Cardiac muscle cell (in vitro differentiated cells and primary cell): ENCODE measurements at regions not wholly inside any gene's neighbourhood (a gene's known extent, or its start where the extent isn't known, plus 50 kb on each side); places are given as distances from the start of the nearest gene placed in this dataset.

ENCODE experiments used
- DNase-seq, 2 donors: peaks; one replicate each; pipeline versions ENCODE4 v3.0.0 to v3.0.0-alpha.2; 2010 to 2017; ENCODE audit warnings: low read depth in 1 of 2, low spot score in 1 of 2
- H3K27ac ChIP-seq: fragments of 200-600 bp; sonication (generic); 2 replicates; pipeline ENCODE4 v1.5.1; 2016
- H3K27me3 ChIP-seq: fragments of 200-600 bp; sonication (generic); 2 replicates; pipeline ENCODE4 v1.6.0; 2016; ENCODE audit warnings: control low read depth
- H3K36me3 ChIP-seq: fragments of 200-600 bp; sonication (generic); 2 replicates; pipeline ENCODE4 v1.5.1; 2016; ENCODE audit warnings: control low read depth
- H3K4me1 ChIP-seq: fragments of 200-600 bp; sonication (generic); 2 replicates; pipeline ENCODE4 v1.8.1; 2017; ENCODE audit warnings: low read depth, mild to moderate bottlenecking, mixed run types
- H3K4me3 ChIP-seq: fragments of 200-600 bp; sonication (generic); 2 replicates; pipeline ENCODE4 v1.5.1; 2016; ENCODE audit warnings: mild to moderate bottlenecking
- H3K9me3 ChIP-seq: fragments of 200-600 bp; sonication (generic); 2 replicates; pipeline ENCODE4 v1.5.1; 2017; ENCODE audit warnings: low read depth, mild to moderate bottlenecking, control low read depth
- TF ChIP-seq, protein P1 (sequence below): IDR thresholded peaks from 2 replicates; pipeline ENCODE4 v1.5.1; 2012; ENCODE audit warnings: low read depth, mild to moderate bottlenecking, low read length

GRCh38 chr2:114134146-114134545, 244.3 kb downstream of the ACTR3 start:
- H3K4me1 ChIP-seq: no peaks in the 10 kb centered on the region
- no peaks in the 10 kb centered on the region for H3K36me3 ChIP-seq
- H3K9me3 ChIP-seq: no peaks in the 10 kb centered on the region
- H3K27me3 ChIP-seq: no peaks in the 10 kb centered on the region
- H3K27ac ChIP-seq: no peak overlapping the region
- H3K4me3 ChIP-seq: no peak overlapping the region
- DNase-seq: no peak
- TF ChIP-seq, protein P1, sequence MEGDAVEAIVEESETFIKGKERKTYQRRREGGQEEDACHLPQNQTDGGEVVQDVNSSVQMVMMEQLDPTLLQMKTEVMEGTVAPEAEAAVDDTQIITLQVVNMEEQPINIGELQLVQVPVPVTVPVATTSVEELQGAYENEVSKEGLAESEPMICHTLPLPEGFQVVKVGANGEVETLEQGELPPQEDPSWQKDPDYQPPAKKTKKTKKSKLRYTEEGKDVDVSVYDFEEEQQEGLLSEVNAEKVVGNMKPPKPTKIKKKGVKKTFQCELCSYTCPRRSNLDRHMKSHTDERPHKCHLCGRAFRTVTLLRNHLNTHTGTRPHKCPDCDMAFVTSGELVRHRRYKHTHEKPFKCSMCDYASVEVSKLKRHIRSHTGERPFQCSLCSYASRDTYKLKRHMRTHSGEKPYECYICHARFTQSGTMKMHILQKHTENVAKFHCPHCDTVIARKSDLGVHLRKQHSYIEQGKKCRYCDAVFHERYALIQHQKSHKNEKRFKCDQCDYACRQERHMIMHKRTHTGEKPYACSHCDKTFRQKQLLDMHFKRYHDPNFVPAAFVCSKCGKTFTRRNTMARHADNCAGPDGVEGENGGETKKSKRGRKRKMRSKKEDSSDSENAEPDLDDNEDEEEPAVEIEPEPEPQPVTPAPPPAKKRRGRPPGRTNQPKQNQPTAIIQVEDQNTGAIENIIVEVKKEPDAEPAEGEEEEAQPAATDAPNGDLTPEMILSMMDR: no peak

DNA sequence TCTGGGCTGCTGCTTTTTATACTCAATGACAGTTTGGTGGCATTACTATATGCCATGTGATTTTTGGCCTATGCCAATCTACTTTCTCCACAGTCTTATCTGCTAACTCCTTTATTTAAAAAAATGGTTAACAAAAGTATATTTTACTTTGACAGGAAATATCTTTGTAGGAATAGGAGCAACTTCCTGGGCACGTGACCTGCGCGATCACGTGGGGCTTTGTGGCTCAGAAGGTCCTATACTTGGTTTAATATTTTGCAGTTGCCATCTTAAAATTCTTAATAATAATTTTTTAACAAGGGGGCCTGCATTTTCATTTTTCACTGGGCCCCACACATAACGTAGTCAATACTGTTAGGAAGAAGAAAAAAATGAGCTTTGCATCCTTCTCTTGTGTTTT, 249.7 kb downstream of the ACTR3 start:
- TF ChIP-seq, protein P1: no peak
- DNase-seq: no peak
- Histone ChIP-seq H3K27me3 (no peaks in the 10 kb centered on the region), H3K4me1 (no peaks in the 10 kb centered on the region), H3K27ac (no peak overlapping the region), H3K4me3 (no peak overlapping the region), H3K9me3 (no peaks in the 10 kb centered on the region), H3K36me3 (no peaks in the 10 kb centered on the region)

DNA sequence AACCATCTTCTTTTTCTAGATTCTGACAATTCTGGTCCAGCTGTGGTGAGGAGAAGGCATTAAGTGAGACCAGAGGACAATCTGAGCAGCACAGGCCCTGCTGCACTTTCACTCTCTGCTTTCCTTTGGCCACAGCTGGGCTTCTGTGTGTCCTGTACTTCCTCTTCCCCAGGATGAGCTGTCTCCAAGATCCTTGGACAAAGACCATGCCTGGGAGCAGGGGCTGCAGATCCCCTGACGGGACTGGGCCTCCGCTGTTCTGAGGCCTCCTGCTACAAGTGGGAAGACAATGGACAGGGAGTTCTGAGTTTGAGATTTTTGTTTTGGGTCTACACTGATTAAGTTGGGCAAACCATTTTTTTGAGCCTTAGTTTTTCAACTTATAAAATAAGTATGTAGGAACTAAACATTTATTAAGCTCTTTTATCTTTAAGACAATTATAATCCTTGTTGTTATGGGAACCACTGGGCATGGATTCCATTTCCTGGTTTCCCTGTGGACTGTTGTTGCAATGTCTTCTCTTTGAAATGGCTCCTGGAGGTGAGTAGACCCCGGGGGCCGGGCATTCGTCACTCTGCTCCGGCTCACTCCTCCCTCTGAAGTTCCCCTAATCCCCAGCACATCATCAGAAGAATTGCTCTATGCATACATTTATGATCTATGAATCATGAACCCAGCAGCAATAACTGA, 266.6 kb downstream of the ACTR3 start:
- Histone ChIP-seq H3K27me3 (no peaks in the 10 kb centered on the region), H3K9me3 (no peaks in the 10 kb centered on the region), H3K4me3 (no peak overlapping the region), H3K36me3 (no peaks in the 10 kb centered on the region), H3K4me1 (no peaks in the 10 kb centered on the region), H3K27ac (no peak overlapping the region)
- DNase-seq: no peak
- TF ChIP-seq, protein P1: no peak

DNA sequence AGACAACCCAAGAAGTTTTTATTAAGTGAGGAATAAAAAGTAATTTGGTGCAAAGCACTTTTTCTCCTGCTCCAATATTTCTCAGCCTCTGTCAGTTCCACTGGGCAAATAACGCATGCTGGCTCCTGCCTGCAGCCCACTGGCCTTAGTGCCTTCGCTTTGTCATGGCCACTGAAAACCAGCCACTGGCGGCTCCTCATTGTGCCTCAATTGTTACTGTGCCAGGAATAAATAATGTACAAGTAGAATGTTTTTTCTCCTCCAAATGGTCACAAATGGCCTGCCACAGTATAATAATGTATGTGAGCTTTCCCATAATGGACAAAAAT, 267.1 kb downstream of the ACTR3 start:
- H3K9me3 ChIP-seq: no peaks in the 10 kb centered on the region
- TF ChIP-seq, protein P1: no peak
- H3K4me3 ChIP-seq: no peak overlapping the region
- H3K36me3 ChIP-seq: no peaks in the 10 kb centered on the region
- no peak for DNase-seq
- no peaks in the 10 kb centered on the region for H3K4me1 ChIP-seq
- H3K27me3 ChIP-seq: no peaks in the 10 kb centered on the region
- no peak overlapping the region for H3K27ac ChIP-seq

DNA sequence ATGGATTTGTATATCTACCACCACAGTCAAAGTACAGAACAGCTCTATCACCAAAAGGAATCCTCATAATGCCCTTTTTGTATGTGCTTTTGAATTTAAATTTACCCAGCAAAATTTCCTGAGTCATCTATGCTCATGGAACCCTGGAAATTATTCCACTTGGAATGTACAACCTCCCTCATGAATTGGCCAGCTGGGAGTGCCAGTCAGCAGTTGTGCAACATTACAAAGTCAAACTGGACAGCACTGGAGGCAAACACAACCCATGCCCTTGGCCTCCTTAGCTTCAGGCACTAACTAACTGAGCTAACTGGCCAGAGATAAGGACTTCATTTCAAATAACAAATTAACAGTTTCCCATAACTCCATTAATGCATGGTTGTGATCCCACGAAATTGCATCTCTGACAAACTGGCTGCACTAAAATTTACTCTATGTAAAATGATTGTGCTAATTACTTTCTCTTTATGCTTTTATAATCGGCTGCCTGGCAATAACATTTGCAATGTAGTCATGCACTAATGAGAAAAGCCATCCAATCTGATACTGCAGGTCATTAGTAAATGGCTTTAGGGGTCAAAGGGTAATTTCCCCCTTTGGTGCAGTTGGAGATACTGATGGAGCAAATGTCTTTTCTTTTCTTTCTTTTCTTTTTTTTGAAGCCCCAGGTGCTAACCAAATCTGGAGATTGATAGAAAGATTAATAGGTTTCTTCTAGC, 270.5 kb downstream of the ACTR3 start:
- no peak for DNase-seq
- no peak overlapping the region for H3K27ac ChIP-seq
- TF ChIP-seq, protein P1: no peak

More for the DNA sequence above, 270.5 kb downstream of the ACTR3 start:
- Histone ChIP-seq H3K4me1 (no peaks in the 10 kb centered on the region), H3K9me3 (no peaks in the 10 kb centered on the region), H3K27me3 (no peaks in the 10 kb centered on the region), H3K4me3 (no peak overlapping the region), H3K36me3 (no peaks in the 10 kb centered on the region)
